Breast epithelium (tissue), 4 donors: ENCODE measurements at regions not wholly inside any gene's neighbourhood (a gene's known extent, or its start where the extent isn't known, plus 50 kb on each side); places are given as distances from the start of the nearest gene placed in this dataset.

Experiments
- DNase-seq, 2 donors: peaks; one replicate each; pipeline ENCODE4 v3.0.0-alpha.2; 2019; ENCODE audit warnings: low spot score in 2 of 2
- H3K27ac ChIP-seq, 2 donors: fragments of 200-600 bp; sonication (generic) in 1 of 2; one replicate each; pipeline ENCODE4 v1.5.1; 2016 to 2019; ENCODE audit warnings: mild to moderate bottlenecking in 1 of 2
- H3K27me3 ChIP-seq, 2 donors: fragments of 200-600 bp; sonication (generic) in 1 of 2; one replicate each; pipeline versions ENCODE4 v1.5.1 to v1.6.0; 2017 to 2019; ENCODE audit warnings: control low read depth in 1 of 2, mild to moderate bottlenecking in 1 of 2
- H3K36me3 ChIP-seq: fragments of 200-600 bp; one replicate; pipeline ENCODE4 v1.5.1; 2019
- H3K4me1 ChIP-seq, 2 donors: fragments of 200-600 bp; sonication (generic); one replicate each; pipeline ENCODE4 v1.5.1; 2016 to 2019; ENCODE audit warnings: control low read depth in 1 of 2
- H3K4me3 ChIP-seq, 3 donors: fragments of 200-600 bp; sonication (generic); 1 replicate in 2 of 3; 2 replicates in 1 of 3; pipeline ENCODE4 v1.5.1; 2016 to 2019; ENCODE audit warnings: mild to moderate bottlenecking in 3 of 3, moderate library complexity in 2 of 3
- H3K9me3 ChIP-seq, 2 donors: fragments of 200-600 bp; sonication (generic) in 1 of 2; one replicate each; pipeline ENCODE4 v1.5.1; 2016 to 2019; ENCODE audit warnings: control low read depth in 1 of 2
- POLR2A ChIP-seq: fragments of 450-650 bp; IDR thresholded peaks from one replicate; pipeline ENCODE4 v1.6.1; 2016; ENCODE audit warnings: antibody characterized with exemption, mild to moderate bottlenecking, moderate library complexity
- POLR2AphosphoS5 ChIP-seq, 3 donors: sonication (generic); formaldehyde crosslinking; IDR thresholded peaks; one replicate each; pipeline ENCODE4 v1.6.1; 2017; ENCODE audit warnings: antibody characterized with exemption in 3 of 3
- intact Hi-C: fragments of 100-400 bp; cut with DNase I; formaldehyde crosslinking; loops from one replicate; pipeline ENCODE4 v1.15.1; 2023; ENCODE audit warnings: low total_unique reads
- TF ChIP-seq, protein P1 (sequence below), 3 donors: fragments of 450-650 bp; IDR thresholded peaks; one replicate each; pipeline ENCODE4 v1.5.1; 2016 to 2017; ENCODE audit warnings: antibody characterized with exemption in 3 of 3, mild to moderate bottlenecking in 3 of 3, moderate library complexity in 3 of 3

DNA sequence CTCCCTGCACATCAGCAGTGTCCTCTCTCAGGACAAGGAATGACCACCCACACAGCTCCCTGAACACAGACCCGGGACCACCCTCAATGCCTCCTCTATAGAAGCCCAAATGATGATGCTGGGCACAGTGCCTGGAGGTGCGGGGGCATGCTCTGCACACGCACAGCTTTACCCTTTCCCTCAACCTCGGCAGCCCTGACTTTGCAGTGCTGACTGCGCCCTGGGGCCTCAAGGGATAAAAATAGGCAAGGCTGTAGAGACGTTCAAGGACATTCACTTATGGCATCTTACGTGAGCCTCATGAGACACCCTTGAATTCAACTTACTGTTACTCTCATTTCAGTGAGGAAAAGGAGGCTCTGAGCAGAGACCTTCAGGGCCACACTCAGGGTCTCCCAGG is 521.6 kb upstream of the MGMT start:
- Histone ChIP-seq H3K9me3 (no peaks in the 10 kb centered on the region), H3K36me3 (no peaks in the 10 kb centered on the region), H3K4me1 (no peaks in the 10 kb centered on the region), H3K27me3 (no peaks in the 10 kb centered on the region), H3K27ac (no peak overlapping the region), H3K4me3 (no peak overlapping the region)
- TF ChIP-seq, protein P1, sequence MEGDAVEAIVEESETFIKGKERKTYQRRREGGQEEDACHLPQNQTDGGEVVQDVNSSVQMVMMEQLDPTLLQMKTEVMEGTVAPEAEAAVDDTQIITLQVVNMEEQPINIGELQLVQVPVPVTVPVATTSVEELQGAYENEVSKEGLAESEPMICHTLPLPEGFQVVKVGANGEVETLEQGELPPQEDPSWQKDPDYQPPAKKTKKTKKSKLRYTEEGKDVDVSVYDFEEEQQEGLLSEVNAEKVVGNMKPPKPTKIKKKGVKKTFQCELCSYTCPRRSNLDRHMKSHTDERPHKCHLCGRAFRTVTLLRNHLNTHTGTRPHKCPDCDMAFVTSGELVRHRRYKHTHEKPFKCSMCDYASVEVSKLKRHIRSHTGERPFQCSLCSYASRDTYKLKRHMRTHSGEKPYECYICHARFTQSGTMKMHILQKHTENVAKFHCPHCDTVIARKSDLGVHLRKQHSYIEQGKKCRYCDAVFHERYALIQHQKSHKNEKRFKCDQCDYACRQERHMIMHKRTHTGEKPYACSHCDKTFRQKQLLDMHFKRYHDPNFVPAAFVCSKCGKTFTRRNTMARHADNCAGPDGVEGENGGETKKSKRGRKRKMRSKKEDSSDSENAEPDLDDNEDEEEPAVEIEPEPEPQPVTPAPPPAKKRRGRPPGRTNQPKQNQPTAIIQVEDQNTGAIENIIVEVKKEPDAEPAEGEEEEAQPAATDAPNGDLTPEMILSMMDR (IDR thresholded peaks at IDR 0.05): no peak
- TF ChIP-seq POLR2AphosphoS5 (IDR thresholded peaks at IDR 0.05) (no peak), POLR2A (no peak)
- intact Hi-C loops: no loop called here
- DNase-seq: no peak

DNA sequence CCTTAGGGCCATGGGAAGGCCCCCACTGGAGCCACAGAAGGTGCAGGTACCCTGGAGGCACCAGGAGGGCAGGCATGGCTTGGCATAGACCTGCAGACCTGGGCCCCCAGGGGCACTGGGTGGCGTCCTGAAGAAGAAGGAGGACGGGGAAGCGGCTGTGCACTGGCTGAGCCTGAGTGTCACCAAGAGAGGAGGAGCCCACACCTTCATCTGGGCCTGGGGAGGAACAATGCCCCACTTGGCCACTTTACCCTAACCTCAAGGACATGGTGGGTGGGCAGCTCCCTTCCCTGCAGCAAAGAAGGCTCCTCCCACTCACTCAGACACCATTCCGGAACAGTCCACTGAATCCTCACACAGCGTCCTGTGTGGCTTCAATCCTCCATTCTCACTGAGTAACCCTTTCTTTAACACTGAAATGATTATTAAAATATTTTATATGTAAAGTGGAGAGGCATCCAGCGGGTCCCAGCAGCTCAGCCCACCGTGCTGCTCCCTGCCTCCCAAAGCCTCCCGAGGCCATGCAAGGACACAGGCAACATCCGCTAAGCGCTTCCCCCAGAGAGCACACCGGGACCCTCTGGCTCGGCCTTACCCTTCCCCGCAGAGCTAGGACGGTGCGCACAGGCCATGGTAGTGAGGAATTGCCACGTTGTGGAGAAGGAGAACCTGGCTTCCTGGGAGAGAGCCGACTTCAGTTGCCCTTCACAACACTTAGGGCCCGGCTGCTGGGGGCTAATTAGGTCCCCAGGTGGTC is 516.7 kb upstream of the MGMT start:
- Histone ChIP-seq H3K36me3 (no peaks in the 10 kb centered on the region), H3K9me3 (no peaks in the 10 kb centered on the region), H3K4me3 (no peak overlapping the region), H3K27me3 (no peaks in the 10 kb centered on the region), H3K27ac (no peak overlapping the region), H3K4me1 (no peaks in the 10 kb centered on the region)
- DNase-seq: no peak
- TF ChIP-seq POLR2A (no peak), POLR2AphosphoS5 (IDR thresholded peaks at IDR 0.05) (no peak)
- TF ChIP-seq, protein P1 (IDR thresholded peaks at IDR 0.05): no peak
- intact Hi-C loops: no loop called here

DNA sequence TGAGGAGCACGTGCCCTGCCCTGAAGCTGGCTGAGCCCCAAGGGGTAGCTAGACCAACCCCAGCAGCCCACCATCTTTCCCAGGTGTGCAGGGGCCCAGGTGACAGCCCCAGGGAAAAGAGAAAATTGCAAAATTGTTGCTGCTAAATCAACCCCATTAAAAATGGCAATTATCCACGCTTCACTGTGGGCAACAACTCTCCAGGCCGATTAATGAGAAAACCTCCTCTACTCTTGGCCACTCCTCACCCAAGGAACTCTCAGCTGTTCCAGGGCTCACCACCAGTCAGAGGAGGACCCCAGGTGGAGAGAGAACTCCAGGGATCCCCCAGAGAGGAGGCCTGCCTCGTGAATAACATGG is 516.1 kb upstream of the MGMT start:
- Histone ChIP-seq H3K36me3 (no peaks in the 10 kb centered on the region), H3K9me3 (no peaks in the 10 kb centered on the region), H3K27me3 (no peaks in the 10 kb centered on the region), H3K27ac (no peak overlapping the region), H3K4me3 (no peak overlapping the region), H3K4me1 (no peaks in the 10 kb centered on the region)
- no peak for TF ChIP-seq POLR2AphosphoS5 (IDR thresholded peaks at IDR 0.05)
- TF ChIP-seq, protein P1 (IDR thresholded peaks at IDR 0.05): no peak
- DNase-seq: no peak
- intact Hi-C loops: no loop called here

DNA sequence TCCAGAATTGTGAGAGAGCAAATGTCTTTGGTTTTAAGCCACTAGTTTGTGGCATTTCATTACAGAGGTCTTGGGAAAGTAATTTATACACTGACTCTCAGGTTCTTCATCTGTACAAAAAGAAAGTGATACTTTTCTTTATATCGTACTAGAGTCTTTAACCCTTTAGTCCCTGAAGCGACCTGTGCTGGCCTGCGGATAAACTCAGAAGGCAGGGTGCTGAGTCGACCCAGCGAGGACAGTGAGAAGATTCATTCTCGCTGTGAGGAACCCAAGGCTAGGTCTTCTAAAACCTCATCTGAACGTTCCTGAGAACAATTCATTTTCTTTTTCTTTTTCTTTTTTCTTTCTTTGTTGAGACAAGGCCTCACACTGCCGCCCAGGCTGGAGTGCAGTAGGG is 514.2 kb upstream of the MGMT start:
- H3K4me3 ChIP-seq: no peak overlapping the region
- intact Hi-C loops: no loop called here
- no peak for DNase-seq
- no peak overlapping the region for H3K27ac ChIP-seq
- H3K36me3 ChIP-seq: no peaks in the 10 kb centered on the region
- no peaks in the 10 kb centered on the region for H3K9me3 ChIP-seq
- no peaks in the 10 kb centered on the region for H3K27me3 ChIP-seq
- H3K4me1 ChIP-seq: no peaks in the 10 kb centered on the region
- no peak for TF ChIP-seq POLR2A
- TF ChIP-seq, protein P1 (IDR thresholded peaks at IDR 0.05): no peak
- no peak for TF ChIP-seq POLR2AphosphoS5 (IDR thresholded peaks at IDR 0.05)

DNA sequence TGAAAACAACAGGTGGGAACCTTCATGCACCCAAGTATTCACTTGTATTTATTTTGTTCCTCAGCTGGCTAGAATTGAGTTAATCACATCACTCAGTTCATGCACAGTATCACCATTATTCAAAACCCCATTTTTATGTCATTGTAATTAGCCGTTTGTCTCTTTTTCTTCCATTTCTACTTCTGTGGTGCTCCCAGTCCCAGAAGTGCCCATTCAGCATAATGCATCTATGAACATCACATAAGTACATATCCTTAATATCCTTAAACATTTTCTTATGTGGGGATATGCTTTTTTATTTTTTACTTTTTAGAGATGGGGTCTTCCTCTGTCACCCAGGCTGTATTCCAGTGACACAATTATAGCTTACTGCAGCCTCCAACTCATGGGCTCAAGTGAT is 510.9 kb upstream of the MGMT start:
- intact Hi-C loops: no loop called here
- no peaks in the 10 kb centered on the region for H3K4me1 ChIP-seq
- H3K27ac ChIP-seq: no peak overlapping the region
- H3K36me3 ChIP-seq: no peaks in the 10 kb centered on the region
- DNase-seq: no peak
- H3K9me3 ChIP-seq: no peaks in the 10 kb centered on the region
- no peak overlapping the region for H3K4me3 ChIP-seq
- no peaks in the 10 kb centered on the region for H3K27me3 ChIP-seq
- TF ChIP-seq POLR2A: no peak

DNA sequence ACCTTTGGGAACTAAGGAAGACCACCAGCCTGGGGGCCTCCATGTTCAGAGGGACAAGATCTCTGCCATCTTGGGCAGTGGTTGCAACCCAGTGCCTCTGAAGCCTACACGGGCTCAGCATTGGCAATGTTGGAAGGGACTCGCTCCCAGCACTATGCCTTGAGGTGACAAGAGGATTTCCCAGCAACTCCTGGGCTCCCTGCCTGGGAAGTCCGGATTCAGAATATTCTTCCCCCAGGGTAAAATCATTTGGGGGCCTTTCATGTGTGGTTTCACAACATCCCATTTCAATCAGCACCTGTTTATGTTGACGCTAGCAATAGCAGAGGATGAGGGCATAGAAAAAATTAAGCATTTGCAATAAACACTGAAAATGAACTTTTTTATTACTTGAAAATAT is 509.8 kb upstream of the MGMT start:
- no peak for DNase-seq
- H3K27ac ChIP-seq: no peak overlapping the region
- no peaks in the 10 kb centered on the region for H3K36me3 ChIP-seq
- intact Hi-C loops: no loop called here
- no peaks in the 10 kb centered on the region for H3K4me1 ChIP-seq
- no peaks in the 10 kb centered on the region for H3K27me3 ChIP-seq
- TF ChIP-seq POLR2AphosphoS5 (IDR thresholded peaks at IDR 0.05): no peak
- TF ChIP-seq POLR2A: no peak
- TF ChIP-seq, protein P1 (IDR thresholded peaks at IDR 0.05): no peak
- H3K4me3 ChIP-seq: no peak overlapping the region
- H3K9me3 ChIP-seq: no peaks in the 10 kb centered on the region
